ENCODE measurements at regions not wholly inside any gene's neighbourhood (a gene's known extent, or its start where the extent isn't known, plus 50 kb on each side); places are given as distances from the start of the nearest gene placed in this dataset.

- TF ChIP-seq CTCF (IDR thresholded peaks at IDR 0.05) (no peak), EP300 (IDR thresholded peaks at IDR 0.05) (no peak)
Measured at GRCh38 chr7:16236381-16236780, 185.0 kb downstream of the CRPPA start.

Measured in tibial nerve (tissue), 4 donors.